Nephron (organoid): ENCODE measurements at regions not wholly inside any gene's neighbourhood (a gene's known extent, or its start where the extent isn't known, plus 50 kb on each side); places are given as distances from the start of the nearest gene placed in this dataset.

Experiments
- H3K27ac Mint-ChIP-seq, 3 experiments: 2 replicates each; pipeline ENCODE4 v1.8.0; 2020; ENCODE audit warnings: mixed read lengths in 3 of 3, mild to moderate bottlenecking in 2 of 3, moderate library complexity in 1 of 3
- H3K27me3 Mint-ChIP-seq: 2 replicates; pipeline ENCODE4 v1.8.0; 2021; ENCODE audit warnings: low read depth, mild to moderate bottlenecking, moderate library complexity, mixed read lengths
- H3K36me3 Mint-ChIP-seq: 2 replicates; pipeline ENCODE4 v1.8.0; 2020; ENCODE audit warnings: low read depth, mixed read lengths
- H3K4me1 Mint-ChIP-seq: 2 replicates; pipeline ENCODE4 v1.8.0; 2020; ENCODE audit warnings: mixed read lengths
- H3K4me3 Mint-ChIP-seq, 3 experiments: 2 replicates each; pipeline ENCODE4 v1.8.0; 2020; ENCODE audit warnings: mild to moderate bottlenecking in 3 of 3, mixed read lengths in 3 of 3, moderate library complexity in 2 of 3
- H3K9me3 Mint-ChIP-seq: 2 replicates; pipeline ENCODE4 v1.8.0; 2020; ENCODE audit warnings: mixed read lengths
- TF ChIP-seq, protein P1 (sequence below), 3 experiments: fragments of 200-600 bp; sonication (generic); IDR thresholded peaks; one replicate each; pipeline ENCODE4 v1.5.0; 2021; ENCODE audit warnings: antibody characterized with exemption in 3 of 3; ENCODE audit not compliant: unreplicated experiment in 3 of 3

DNA sequence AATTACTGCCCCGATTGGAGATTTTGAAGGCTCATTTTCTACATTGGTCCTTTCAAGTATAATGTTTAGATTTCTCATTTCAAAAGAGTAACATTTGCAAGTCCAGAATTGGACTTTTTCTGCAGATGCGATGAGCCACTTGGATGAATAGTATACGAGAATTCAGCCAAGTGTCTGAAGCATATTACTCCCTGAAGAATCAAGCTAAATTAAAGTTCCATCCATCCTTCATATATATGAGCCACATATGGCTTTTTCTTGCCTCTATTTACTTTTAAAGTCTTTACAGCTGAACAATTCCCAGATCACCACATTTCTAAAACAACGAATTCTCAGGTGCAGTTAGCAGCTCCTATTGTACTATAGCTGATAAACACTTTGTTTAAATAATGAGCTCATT is 288.7 kb downstream of the CEMIP2 start:
- TF ChIP-seq, protein P1, sequence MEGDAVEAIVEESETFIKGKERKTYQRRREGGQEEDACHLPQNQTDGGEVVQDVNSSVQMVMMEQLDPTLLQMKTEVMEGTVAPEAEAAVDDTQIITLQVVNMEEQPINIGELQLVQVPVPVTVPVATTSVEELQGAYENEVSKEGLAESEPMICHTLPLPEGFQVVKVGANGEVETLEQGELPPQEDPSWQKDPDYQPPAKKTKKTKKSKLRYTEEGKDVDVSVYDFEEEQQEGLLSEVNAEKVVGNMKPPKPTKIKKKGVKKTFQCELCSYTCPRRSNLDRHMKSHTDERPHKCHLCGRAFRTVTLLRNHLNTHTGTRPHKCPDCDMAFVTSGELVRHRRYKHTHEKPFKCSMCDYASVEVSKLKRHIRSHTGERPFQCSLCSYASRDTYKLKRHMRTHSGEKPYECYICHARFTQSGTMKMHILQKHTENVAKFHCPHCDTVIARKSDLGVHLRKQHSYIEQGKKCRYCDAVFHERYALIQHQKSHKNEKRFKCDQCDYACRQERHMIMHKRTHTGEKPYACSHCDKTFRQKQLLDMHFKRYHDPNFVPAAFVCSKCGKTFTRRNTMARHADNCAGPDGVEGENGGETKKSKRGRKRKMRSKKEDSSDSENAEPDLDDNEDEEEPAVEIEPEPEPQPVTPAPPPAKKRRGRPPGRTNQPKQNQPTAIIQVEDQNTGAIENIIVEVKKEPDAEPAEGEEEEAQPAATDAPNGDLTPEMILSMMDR (IDR thresholded peaks at IDR 0.05; ENCODE audit: unreplicated experiment in 3 of 3): no peak
- Mint-ChIP-seq H3K27me3 (no peaks in the 10 kb centered on the region), H3K27ac (no peak overlapping the region), H3K4me1 (no peaks in the 10 kb centered on the region), H3K9me3 (no peaks in the 10 kb centered on the region), H3K36me3 (no peaks in the 10 kb centered on the region), H3K4me3 (no peak overlapping the region)

DNA sequence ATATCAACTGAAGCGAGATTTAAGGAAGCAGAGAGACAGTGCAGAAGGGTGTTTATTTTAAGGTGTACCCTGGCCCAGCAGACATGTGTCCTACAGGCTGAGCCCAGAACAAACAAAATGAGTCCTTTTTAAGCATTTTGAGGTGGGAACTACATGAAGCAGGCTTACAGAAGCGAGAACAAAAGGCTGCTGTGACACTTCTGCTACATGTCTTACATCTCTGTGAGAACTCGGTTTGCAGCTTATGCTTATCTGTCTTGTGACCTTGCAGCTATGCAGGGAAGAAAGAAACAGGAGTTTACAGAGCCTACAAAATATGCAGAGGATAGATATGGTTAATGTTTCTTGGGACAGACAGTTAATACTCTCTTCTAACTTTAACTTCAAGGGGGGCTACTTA is 295.9 kb downstream of the CEMIP2 start:
- Mint-ChIP-seq H3K9me3 (no peaks in the 10 kb centered on the region), H3K36me3 (no peaks in the 10 kb centered on the region), H3K4me3 (no peak overlapping the region), H3K27ac (no peak overlapping the region), H3K4me1 (no peaks in the 10 kb centered on the region), H3K27me3 (no peaks in the 10 kb centered on the region)
- TF ChIP-seq, protein P1 (IDR thresholded peaks at IDR 0.05; ENCODE audit: unreplicated experiment in 3 of 3): no peak

DNA sequence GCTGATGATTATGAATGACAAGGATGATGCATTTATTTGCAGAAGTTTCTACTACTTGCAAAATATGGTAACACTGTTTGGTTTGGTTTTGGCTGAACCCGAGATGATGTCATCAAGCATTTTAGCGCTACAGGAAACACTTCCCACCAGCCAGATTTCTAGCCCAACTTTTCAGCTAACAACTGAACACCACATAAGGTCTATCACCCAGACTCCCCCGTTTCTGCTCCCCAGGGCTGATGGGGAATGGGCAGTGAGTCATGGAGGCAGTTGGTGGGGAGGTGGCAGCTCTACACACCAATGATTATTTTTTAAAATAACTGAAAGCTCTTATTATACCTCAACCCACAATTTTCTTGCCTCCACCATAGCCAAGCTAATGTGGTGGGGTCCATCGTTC is 302.9 kb downstream of the CEMIP2 start:
- H3K9me3 Mint-ChIP-seq: no peaks in the 10 kb centered on the region

DNA sequence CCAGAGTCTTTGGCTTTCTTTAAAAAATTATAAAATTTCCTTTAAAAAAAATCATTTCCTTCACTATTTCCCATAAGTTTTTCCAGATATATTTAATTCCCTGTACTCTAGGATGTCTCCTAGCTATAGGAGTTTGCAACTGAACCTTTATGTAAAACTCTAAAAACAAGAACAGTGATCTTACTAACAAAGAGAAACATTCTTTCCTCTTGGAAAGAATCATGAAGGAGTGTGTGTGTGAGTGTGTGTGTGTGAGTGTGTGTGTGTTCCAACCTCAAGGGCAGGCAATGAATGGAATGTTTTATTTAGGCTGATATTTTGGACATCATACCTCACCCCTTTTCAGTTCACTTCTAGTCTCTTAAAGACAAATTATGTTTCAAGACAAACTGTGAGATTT is 309.2 kb downstream of the CEMIP2 start:
- no peaks in the 10 kb centered on the region for H3K4me1 Mint-ChIP-seq
- no peaks in the 10 kb centered on the region for H3K9me3 Mint-ChIP-seq
- no peak overlapping the region for H3K4me3 Mint-ChIP-seq
- TF ChIP-seq, protein P1 (IDR thresholded peaks at IDR 0.05; ENCODE audit: unreplicated experiment in 3 of 3): no peak
- H3K27me3 Mint-ChIP-seq: peaks cover 4% of the 10 kb centered on the region
- no peak overlapping the region for H3K27ac Mint-ChIP-seq
- H3K36me3 Mint-ChIP-seq: no peaks in the 10 kb centered on the region

More for the DNA sequence above, 302.9 kb downstream of the CEMIP2 start:
- H3K27me3 Mint-ChIP-seq: no peaks in the 10 kb centered on the region
- no peaks in the 10 kb centered on the region for H3K4me1 Mint-ChIP-seq
- H3K27ac Mint-ChIP-seq: no peak overlapping the region
- no peaks in the 10 kb centered on the region for H3K36me3 Mint-ChIP-seq
- TF ChIP-seq, protein P1 (IDR thresholded peaks at IDR 0.05; ENCODE audit: unreplicated experiment in 3 of 3): no peak
- no peak overlapping the region for H3K4me3 Mint-ChIP-seq

DNA sequence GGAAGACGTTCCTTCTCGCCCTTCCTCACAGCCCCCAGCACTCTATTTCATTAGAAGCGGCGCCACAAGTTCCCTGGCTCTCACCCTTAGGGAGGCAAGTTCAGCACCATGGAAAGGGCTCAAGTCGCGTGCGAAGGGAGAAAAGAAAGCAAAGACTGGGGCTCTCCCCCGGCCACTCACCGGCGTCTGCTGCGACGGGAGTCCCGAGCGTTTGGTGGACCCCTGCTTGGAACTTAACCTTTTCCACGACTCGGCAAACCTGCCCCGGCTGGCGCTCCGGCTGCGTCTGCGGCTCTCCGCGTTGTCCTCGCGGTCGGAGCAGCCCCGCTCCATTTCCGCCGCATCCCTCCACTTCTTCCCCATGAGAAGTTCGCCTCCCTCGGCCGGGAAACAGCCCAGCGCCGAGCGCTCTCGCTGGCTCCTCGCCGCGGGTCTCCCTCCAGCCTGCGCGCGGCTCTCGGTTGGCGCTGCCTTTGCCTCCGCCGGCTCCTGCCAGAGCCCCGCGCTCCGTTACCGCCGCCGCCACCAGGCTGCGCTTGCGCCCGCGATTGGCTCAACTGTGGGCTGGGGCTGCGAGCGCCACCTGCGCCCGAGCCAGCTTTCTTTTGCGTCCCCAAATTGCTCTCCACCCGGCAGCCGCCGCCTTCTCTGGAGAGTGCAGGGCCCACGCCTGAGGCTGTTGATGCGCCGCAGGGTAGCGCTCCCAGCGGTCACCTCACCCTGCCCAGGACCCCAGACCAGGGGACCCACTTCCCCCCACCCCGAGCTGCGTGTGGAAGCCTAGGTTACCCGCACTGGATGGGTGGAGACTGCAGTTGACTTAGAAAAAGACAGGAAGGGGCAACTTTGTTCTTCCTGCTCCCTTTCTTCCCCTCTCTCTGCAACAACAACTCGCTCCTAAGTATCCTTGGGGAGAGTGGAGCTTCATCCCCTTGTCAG is 321.6 kb downstream of the CEMIP2 start:
- H3K9me3 Mint-ChIP-seq: no peaks in the 10 kb centered on the region
- peaks cover 62% of the 10 kb centered on the region for H3K27me3 Mint-ChIP-seq
- peaks cover 5% of the 10 kb centered on the region for H3K4me1 Mint-ChIP-seq
- TF ChIP-seq, protein P1 (IDR thresholded peaks at IDR 0.05; ENCODE audit: unreplicated experiment in 3 of 3): peak in 1 of 3 experiments; percentile 20
- no peaks in the 10 kb centered on the region for H3K36me3 Mint-ChIP-seq
- H3K4me3 Mint-ChIP-seq: peak overlapping the region; percentile 73 to 77 (median 75)
- no peak overlapping the region for H3K27ac Mint-ChIP-seq

DNA sequence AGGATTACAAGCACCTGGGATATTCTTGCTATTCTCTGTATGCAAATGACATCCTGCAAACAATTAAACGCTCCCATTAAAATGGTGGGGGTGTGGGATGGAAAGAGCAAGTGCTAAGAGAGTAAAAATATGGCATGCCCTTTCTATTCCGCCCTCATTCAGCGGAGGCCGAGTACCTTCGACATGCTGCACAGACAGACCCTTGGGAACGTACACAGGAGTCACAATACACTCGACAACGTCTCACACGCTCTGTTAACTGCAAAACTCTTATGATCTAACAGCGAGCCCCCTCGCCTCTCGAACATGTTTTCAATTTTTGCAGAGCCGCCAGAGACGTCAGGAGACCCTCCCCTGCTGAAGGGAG is 322.2 kb downstream of the CEMIP2 start:
- TF ChIP-seq, protein P1 (IDR thresholded peaks at IDR 0.05; ENCODE audit: unreplicated experiment in 3 of 3): no peak
- no peaks in the 10 kb centered on the region for H3K9me3 Mint-ChIP-seq
- H3K36me3 Mint-ChIP-seq: no peaks in the 10 kb centered on the region
- H3K4me1 Mint-ChIP-seq: peaks cover 5% of the 10 kb centered on the region
- H3K27ac Mint-ChIP-seq: no peak overlapping the region
- H3K4me3 Mint-ChIP-seq: peak overlapping the region; percentile 69 to 77 (median 75)
- H3K27me3 Mint-ChIP-seq: peaks cover 61% of the 10 kb centered on the region
